PC-9 (cell line): ENCODE measurements at regions not wholly inside any gene's neighbourhood (a gene's known extent, or its start where the extent isn't known, plus 50 kb on each side); places are given as distances from the start of the nearest gene placed in this dataset.

Source experiments
- BruUV-seq: library from RNA; stranded (reverse); fragments of 400-500 nt; replicated peaks from 2 replicates; lab custom pipeline; 2021; lab: Mats Ljungman, UMichigan
- CTCF ChIA-PET: fragments of 300-600 bp; sonication (Branson Sonifier 250); formaldehyde crosslinking; loops from one replicate; lab custom pipeline; 2022; ENCODE audit warnings: antibody characterized with exemption; lab: Charles Lee
- POLR2A ChIA-PET: fragments of 300-600 bp; sonication (Branson Sonifier 250); formaldehyde crosslinking; loops from one replicate; lab custom pipeline; 2022; ENCODE audit warnings: antibody characterized with exemption; ENCODE audit not compliant: unreplicated experiment; lab: Charles Lee
- DNase-seq, 2 experiments: peaks; one replicate each; pipeline versions ENCODE4 v3.0.0 to v3.0.0-alpha.2; 2015 to 2022; ENCODE audit warnings: mixed read lengths in 1 of 2
- H2AFZ ChIP-seq: fragments of 200-600 bp; sonication (generic); 2 replicates; pipeline ENCODE4 v1.8.1; 2017; ENCODE audit warnings: antibody characterized with exemption
- H3F3A ChIP-seq: fragments of 200-600 bp; sonication (generic); 2 replicates; pipeline ENCODE4 v1.8.1; 2017; ENCODE audit warnings: antibody characterized with exemption, mild to moderate bottlenecking, low read depth; ENCODE audit not compliant: insufficient read depth
- H3K27ac ChIP-seq: fragments of 200-600 bp; sonication (generic); 2 replicates; pipeline ENCODE4 v1.6.1; 2016; ENCODE audit warnings: mixed run types
- H3K27me3 ChIP-seq: fragments of 200-600 bp; sonication (generic); 2 replicates; pipeline ENCODE4 v1.6.1; 2016; ENCODE audit warnings: low read depth, mixed run types; ENCODE audit not compliant: insufficient read depth
- H3K36me3 ChIP-seq: fragments of 200-600 bp; sonication (generic); 2 replicates; pipeline ENCODE4 v1.6.1; 2016; ENCODE audit warnings: low read depth, mixed run types
- H3K4me1 ChIP-seq: fragments of 200-600 bp; sonication (generic); replicated peaks from 2 replicates; pipeline ENCODE4 v1.6.1; 2016; ENCODE audit warnings: mixed run types; ENCODE audit not compliant: insufficient read depth
- H3K4me2 ChIP-seq: fragments of 200-600 bp; sonication (generic); 2 replicates; pipeline ENCODE4 v1.6.1; 2017; ENCODE audit warnings: mixed run types
- H3K4me3 ChIP-seq: fragments of 200-600 bp; sonication (generic); 2 replicates; pipeline ENCODE4 v1.6.1; 2016; ENCODE audit warnings: mixed run types
- H3K79me2 ChIP-seq: fragments of 200-600 bp; sonication (generic); 2 replicates; pipeline ENCODE4 v1.6.1; 2017; ENCODE audit warnings: low read depth, mixed run types
- H3K9me2 ChIP-seq: fragments of 200-600 bp; sonication (generic); 2 replicates; pipeline ENCODE4 v1.8.1; 2017; ENCODE audit warnings: mild to moderate bottlenecking; ENCODE audit not compliant: insufficient read depth
- H3K9me3 ChIP-seq: fragments of 200-600 bp; sonication (generic); 2 replicates; pipeline ENCODE4 v1.8.1; 2016; ENCODE audit warnings: low read depth; ENCODE audit not compliant: insufficient read depth
- H4K20me1 ChIP-seq: fragments of 200-600 bp; sonication (generic); 2 replicates; pipeline ENCODE4 v1.8.1; 2017; ENCODE audit not compliant: insufficient read depth
- CTCF ChIP-seq: fragments of 200-600 bp; sonication (generic); conservative IDR thresholded peaks from 2 replicates; pipeline ENCODE4 v1.6.1; 2017; ENCODE audit warnings: mixed run types, antibody characterized with exemption, mild to moderate bottlenecking, moderate library complexity
- EZH2 ChIP-seq: fragments of 200-600 bp; sonication (generic); IDR thresholded peaks from 2 replicates; pipeline ENCODE4 v1.8.0; 2017; ENCODE audit warnings: antibody characterized with exemption, low read depth
- intact Hi-C: fragments of 100-400 bp; cut with micrococcal nuclease; formaldehyde crosslinking; loops from one replicate; pipeline ENCODE4 v1.10.0; 2022; ENCODE audit not compliant: unreplicated experiment

GRCh38 chr5:89857790-89858189, 551.8 kb downstream of the CETN3 start:
- POLR2A ChIA-PET: no interaction called here
- TF ChIP-seq CTCF (no peak), EZH2 (no peak)
- Histone ChIP-seq H3K27ac (no peak overlapping the region), H3K79me2 (no peaks in the 10 kb centered on the region), H3K9me3 (no peaks in the 10 kb centered on the region), H3K4me2 (no peak overlapping the region), H2AFZ (no peak overlapping the region), H3K4me1 (no peaks in the 10 kb centered on the region), H4K20me1 (no peaks in the 10 kb centered on the region), H3F3A (no peaks in the 10 kb centered on the region), H3K36me3 (no peaks in the 10 kb centered on the region), H3K27me3 (no peaks in the 10 kb centered on the region), H3K9me2 (no peaks in the 10 kb centered on the region), H3K4me3 (no peak overlapping the region)
- no TSS peak for BruUV-seq
- CTCF ChIA-PET: no interaction called here
- DNase-seq: no peak
- intact Hi-C loops: no loop called here

GRCh38 chr5:89855417-89855816, 554.1 kb downstream of the CETN3 start:
- Histone ChIP-seq H3K4me1 (no peaks in the 10 kb centered on the region), H2AFZ (no peak overlapping the region), H3K9me2 (no peaks in the 10 kb centered on the region), H3F3A (no peaks in the 10 kb centered on the region), H3K27me3 (no peaks in the 10 kb centered on the region), H3K4me2 (no peak overlapping the region), H3K79me2 (no peaks in the 10 kb centered on the region), H4K20me1 (no peaks in the 10 kb centered on the region), H3K9me3 (no peaks in the 10 kb centered on the region), H3K4me3 (no peak overlapping the region), H3K27ac (no peak overlapping the region), H3K36me3 (no peaks in the 10 kb centered on the region)
- no TSS peak for BruUV-seq
- intact Hi-C loops: no loop called here
- TF ChIP-seq CTCF (no peak), EZH2 (no peak)
- ChIA-PET CTCF (no interaction called here), POLR2A (no interaction called here)
- DNase-seq: no peak

- H2AFZ ChIP-seq: no peak overlapping the region
- H3K4me2 ChIP-seq: no peak overlapping the region
- H3F3A ChIP-seq: no peaks in the 10 kb centered on the region
- no peak for DNase-seq
- TF ChIP-seq EZH2 (no peak), CTCF (no peak)
- intact Hi-C loops: no loop called here
- no peaks in the 10 kb centered on the region for H3K4me1 ChIP-seq
- ChIA-PET POLR2A (no interaction called here), CTCF (no interaction called here)
- no peaks in the 10 kb centered on the region for H3K9me3 ChIP-seq
- no peaks in the 10 kb centered on the region for H3K9me2 ChIP-seq
- H3K27me3 ChIP-seq: no peaks in the 10 kb centered on the region
- H3K79me2 ChIP-seq: no peaks in the 10 kb centered on the region
- no peaks in the 10 kb centered on the region for H4K20me1 ChIP-seq
- H3K36me3 ChIP-seq: no peaks in the 10 kb centered on the region
- H3K4me3 ChIP-seq: no peak overlapping the region
- no TSS peak for BruUV-seq
- no peak overlapping the region for H3K27ac ChIP-seq
These were observed 557.6 kb downstream of the CETN3 start for GRCh38 chr5:89851911-89852310.
